ENCODE measurements at regions not wholly inside any gene's neighbourhood (a gene's known extent, or its start where the extent isn't known, plus 50 kb on each side); places are given as distances from the start of the nearest gene placed in this dataset.

- no peak for TF ChIP-seq CTCF (conservative IDR thresholded peaks at IDR 0.05; ENCODE audit: low read depth, low read length)
- no peak for TF ChIP-seq EZH2phosphoT487 (IDR thresholded peaks at IDR 0.05; ENCODE audit: borderline replicate concordance, low read length)
- TF ChIP-seq EZH2 (IDR thresholded peaks at IDR 0.05; ENCODE audit: low read length, unreplicated experiment), result no peak
Measured at GRCh38 chr1:57911427-57911826, 487.6 kb upstream of the DAB1 start.

Measured in PC-3 (cell line).